Right lung (tissue), 2 donors: ENCODE measurements at regions not wholly inside any gene's neighbourhood (a gene's known extent, or its start where the extent isn't known, plus 50 kb on each side); places are given as distances from the start of the nearest gene placed in this dataset.
A peak's percentile ranks its signal among the peaks of the same experiment; 100 is the strongest.
"Not testable (repeated sequence)": the region's sequence is repeated elsewhere in the genome, so short reads cannot be mapped to it uniquely, and the experiment has no call there.

Source experiments
- DNase-seq, 2 donors: peaks; one replicate each; pipeline ENCODE4 v3.0.0-alpha.2; 2013

DNA sequence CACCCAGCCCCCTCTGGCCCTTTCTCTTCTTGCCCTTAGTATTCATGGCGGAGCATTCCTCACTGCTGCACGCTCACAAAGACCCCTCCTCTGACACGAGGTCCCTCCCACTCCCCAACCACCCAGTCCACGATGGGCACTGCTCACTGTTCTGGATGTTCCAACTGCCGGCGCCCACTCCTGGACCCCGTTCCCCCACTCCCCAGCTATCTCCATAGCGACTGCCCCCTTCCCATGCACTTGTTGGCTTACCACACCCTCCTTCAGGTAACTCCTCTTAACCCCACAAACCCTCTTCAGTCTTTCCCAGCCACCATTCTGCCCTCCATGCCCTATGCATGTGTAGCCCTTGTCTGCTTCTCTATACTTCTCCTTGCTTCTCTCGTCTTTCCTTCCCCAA is 961.5 kb upstream of the DEFB115 start:
- not testable (repeated sequence) for DNase-seq

DNA sequence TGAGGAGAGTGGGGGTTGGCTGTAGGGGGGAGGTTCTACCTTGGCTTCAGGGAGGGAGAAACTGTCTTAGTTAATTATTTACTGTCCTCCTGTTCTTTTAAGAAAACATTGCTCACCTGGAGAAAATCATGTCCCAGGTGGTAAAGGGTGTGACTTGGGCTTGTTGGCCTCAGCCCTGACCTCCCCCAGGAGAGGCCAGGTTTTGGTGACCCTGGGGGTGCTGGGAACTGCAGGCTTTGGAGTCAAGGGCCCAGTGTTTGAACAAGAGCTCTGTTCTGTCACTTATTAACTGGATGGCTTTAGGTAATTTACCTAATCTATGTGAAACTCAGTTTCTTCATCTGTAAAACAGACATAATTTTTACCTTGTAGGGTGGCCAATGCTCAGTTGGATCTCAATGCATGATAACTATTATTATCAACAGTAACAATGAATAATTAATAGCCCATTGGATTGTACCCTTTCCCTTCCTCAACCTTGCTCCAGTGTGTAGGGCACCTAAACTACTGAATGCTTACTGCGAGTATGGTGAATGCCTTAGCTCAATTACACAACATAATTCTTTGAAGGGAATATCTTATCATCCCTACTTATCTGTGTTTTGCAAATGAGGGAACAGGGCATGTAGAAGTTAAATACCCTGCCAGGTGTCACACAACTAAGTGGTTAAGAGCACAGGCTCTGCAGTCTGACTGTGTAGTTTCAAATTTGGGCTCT is 959.4 kb upstream of the DEFB115 start:
- not testable (repeated sequence) for DNase-seq

- not testable (repeated sequence) for DNase-seq
Measured at GRCh38 chr20:30300220-30300642, 957.2 kb upstream of the DEFB115 start.

DNA sequence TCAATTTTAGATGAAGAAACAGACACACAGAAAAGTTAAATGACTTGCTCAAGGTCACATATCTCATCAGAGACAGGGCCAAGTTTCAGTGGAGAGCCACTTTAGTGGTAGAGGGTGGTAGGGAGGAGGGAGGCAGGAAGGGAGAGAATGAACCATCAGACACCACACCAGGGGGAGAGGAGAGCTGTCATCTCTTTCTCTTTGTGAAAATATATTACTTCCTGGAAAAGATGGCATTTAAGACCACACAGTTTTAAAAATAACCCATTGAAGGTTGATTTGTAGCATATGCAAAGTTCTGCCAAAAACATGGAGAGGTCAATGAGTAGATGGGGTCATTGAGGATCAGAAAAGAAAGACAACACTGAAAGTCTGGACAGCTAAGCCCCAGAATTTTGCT is 954.7 kb upstream of the DEFB115 start:
- DNase-seq: not testable (repeated sequence)

DNA sequence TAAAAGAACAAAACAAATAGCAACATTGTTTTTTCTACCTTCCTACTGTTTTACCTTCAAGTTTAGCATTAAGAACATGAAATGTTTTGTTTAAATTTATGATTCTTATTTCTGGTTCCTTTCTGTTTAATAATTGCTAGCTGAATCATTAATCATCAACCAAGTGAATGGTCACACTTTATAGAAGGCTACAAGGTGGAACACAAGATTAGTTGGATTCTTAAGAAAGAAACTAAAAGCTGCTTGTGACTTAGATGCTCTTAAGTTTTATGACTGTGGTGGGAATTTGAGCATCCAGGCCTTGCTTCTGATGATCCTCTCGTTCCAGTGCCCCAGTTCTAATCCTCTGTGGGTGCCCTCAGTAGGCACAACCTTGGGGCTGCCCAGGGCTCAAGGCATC is 947.5 kb upstream of the DEFB115 start:
- not testable (repeated sequence) for DNase-seq

DNA sequence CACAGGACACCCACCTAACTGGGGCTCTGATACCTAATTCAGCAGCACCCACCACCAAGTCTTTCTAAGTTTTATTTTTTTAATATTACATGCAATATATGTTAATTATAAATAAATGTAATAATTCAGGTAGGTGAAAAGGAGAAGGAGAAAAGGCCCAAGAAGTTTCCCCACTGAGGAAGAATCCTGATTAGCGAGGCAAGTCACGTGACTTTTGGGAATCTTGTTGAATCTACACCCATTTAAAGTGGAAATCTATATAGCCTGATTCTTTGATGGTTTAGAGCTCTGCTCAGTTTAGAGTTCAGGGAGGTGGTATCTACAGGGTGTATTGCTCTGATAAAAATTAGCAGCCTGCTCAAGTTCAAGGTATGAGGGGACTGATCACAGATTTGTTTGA is 947.1 kb upstream of the DEFB115 start:
- not testable (repeated sequence) for DNase-seq

GRCh38 chr20:30312220-30312619 is 945.2 kb upstream of the DEFB115 start:
- DNase-seq: not testable (repeated sequence)

DNA sequence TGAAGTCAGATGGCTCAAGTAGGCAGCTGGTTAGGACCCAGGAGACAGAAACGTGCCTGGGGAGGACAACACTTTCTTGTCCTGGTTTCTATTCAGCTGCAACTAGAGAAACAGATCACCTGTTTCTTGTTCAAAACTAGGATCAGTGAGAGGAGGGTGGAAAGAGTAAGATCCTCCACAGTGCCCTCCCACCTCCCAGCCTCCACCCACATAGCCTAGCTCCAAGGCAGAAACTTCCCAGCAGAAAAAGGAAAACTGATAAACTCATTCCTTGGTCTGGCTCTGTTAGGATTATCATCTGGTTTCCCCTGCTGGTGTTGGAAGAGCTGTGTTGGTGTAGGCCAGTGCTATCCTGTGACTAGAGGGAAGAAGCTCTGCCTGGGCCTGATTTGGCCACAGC is 943.8 kb upstream of the DEFB115 start:
- not testable (repeated sequence) for DNase-seq

DNA sequence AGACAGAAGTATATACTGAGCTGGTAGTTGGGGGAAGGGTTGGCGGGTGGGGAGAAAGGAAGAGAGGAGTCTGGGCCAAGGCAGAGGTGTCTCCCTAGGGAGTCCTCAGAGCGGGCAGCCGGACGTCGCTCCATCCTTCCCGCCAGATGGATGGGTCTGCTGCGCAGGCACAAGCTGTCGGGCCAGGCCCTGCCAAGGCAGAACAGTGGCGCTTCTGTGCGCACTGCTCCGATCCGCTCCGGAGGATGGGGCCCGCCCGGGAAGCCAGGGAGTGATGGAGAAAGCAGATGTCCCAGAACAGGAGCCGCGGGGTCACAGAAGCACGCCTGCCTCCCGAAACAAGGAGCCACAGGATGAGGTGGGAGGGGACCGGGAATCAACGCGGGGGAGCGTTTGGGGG is 941.4 kb upstream of the DEFB115 start:
- DNase-seq: not testable (repeated sequence)

- not testable (repeated sequence) for DNase-seq
Measured at GRCh38 chr20:30316532-30317299, 940.7 kb upstream of the DEFB115 start.

DNA sequence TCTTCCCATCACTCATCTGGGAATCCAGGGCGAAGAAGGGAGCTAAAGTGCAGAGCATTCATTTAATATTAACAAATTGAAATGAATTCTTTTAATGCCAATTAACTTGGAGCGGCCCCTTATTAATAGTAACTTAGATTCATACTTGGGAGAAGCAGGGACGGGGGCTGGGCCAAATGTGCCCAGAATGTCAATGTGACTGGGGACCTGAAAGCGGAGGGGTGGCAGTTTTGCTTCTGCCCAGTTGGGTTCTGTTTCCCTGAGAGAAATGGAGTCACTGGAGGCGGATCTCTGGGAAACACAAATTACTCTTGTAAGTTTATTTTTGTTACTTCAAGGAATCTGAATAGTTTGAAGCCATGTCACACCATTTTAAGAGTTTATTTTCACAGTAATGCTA is 923.7 kb upstream of the DEFB115 start:
- DNase-seq: not testable (repeated sequence)

- DNase-seq: not testable (repeated sequence)
Measured at GRCh38 chr20:30337556-30337955, 919.9 kb upstream of the DEFB115 start.

GRCh38 chr20:30348932-30349331 is 908.5 kb upstream of the DEFB115 start:
- not testable (repeated sequence) for DNase-seq

- DNase-seq: not testable (repeated sequence)
Measured at GRCh38 chr20:30356854-30357467, 900.5 kb upstream of the DEFB115 start.

- DNase-seq: not testable (repeated sequence)
Measured at GRCh38 chr20:30361756-30362155, 895.7 kb upstream of the DEFB115 start.

DNA sequence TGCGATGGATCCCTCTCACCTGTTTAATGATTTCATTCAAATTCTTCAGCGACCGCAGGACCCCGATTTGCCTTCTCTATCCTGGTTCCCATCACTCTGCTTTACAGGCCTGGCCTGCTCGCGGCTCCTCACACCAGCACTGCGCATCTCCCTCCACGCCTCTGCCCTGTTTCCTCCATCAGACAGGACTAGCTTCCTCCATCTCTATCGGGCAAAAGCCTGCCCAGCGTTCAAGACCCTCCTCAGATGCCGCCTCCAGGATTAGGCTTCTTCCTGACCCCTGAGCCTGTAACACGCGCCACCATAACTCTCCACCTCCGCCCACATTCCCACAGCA is 881.1 kb upstream of the DEFB115 start:
- not testable (repeated sequence) for DNase-seq

GRCh38 chr20:30376767-30377658 is 880.5 kb upstream of the DEFB115 start:
- peak; percentile 53 to 59 for DNase-seq

DNA sequence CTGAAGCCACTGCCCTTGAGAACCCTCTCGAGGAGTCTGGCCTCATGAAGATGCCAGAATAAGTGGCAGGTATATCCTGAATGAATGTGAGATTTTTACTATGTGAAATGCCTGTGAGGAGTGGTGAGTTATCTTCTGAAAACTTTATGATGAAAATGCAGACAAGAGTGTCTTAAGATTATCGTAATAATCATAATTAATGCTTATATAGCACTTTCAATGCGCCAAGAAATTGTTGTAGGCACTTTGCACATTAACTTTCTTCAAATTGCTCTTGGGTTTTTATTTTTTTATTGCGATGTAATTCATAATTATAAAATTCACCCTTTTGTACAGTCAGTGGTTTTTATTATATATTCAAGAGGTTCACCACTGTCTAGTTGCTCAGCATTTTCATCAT is 879.1 kb upstream of the DEFB115 start:
- not testable (repeated sequence) for DNase-seq

- not testable (repeated sequence) for DNase-seq
Measured at GRCh38 chr20:30378721-30379120, 878.7 kb upstream of the DEFB115 start.

- DNase-seq: not testable (repeated sequence)
Measured at GRCh38 chr20:30384841-30385240, 872.6 kb upstream of the DEFB115 start.

DNA sequence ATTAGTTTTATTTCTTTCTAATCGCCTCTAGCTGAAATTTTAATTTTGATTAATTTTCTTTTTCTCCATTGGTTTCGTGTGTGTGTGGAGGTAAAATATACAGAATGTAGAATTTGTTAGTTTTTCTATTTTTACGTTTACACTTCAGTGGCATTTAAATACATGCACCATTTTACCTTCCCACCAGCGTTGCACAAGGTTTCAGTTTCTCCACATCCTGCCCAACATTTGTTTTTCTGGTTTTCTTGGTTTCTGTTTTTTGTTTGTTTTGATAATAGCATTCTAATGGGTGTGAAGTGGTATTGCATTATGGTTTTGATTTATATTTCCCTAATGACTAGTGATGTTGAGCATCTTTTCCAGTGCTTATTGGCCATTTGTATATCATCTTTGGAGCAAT is 871.4 kb upstream of the DEFB115 start:
- not testable (repeated sequence) for DNase-seq

- not testable (repeated sequence) for DNase-seq
Measured at GRCh38 chr20:30387823-30388222, 869.6 kb upstream of the DEFB115 start.
